GM23338 (cell line): ENCODE measurements at regions not wholly inside any gene's neighbourhood (a gene's known extent, or its start where the extent isn't known, plus 50 kb on each side); places are given as distances from the start of the nearest gene placed in this dataset.

Experiments
- ATAC-seq: fragments of 200-7000 bp; cut with Tn5 transposase; 3 replicates; pipeline ENCODE4 v1.9.1; 2020
- DNase-seq: peaks from one replicate; pipeline ENCODE4 v3.0.0-alpha.2; 2015; ENCODE audit warnings: low spot score
- H2AFZ ChIP-seq: fragments of 200-600 bp; sonication (generic); 2 replicates; pipeline ENCODE4 v1.8.0; 2016; ENCODE audit warnings: antibody characterized with exemption, mild to moderate bottlenecking, moderate library complexity
- H3F3A ChIP-seq: fragments of 200-600 bp; sonication (generic); replicated peaks from 2 replicates; pipeline ENCODE4 v1.8.0; 2017; ENCODE audit warnings: antibody characterized with exemption, mixed run types, low read depth
- H3K27ac ChIP-seq: fragments of 200-600 bp; sonication (generic); 2 replicates; pipeline ENCODE4 v1.6.1; 2016; ENCODE audit warnings: low read depth
- H3K27me3 ChIP-seq: fragments of 200-600 bp; sonication (generic); 2 replicates; pipeline ENCODE4 v1.8.0; 2016; ENCODE audit warnings: mild to moderate bottlenecking, mixed run types, moderate library complexity; ENCODE audit not compliant: insufficient read depth
- H3K36me3 ChIP-seq: fragments of 200-600 bp; sonication (generic); 2 replicates; pipeline ENCODE4 v1.8.0; 2016; ENCODE audit warnings: mild to moderate bottlenecking; ENCODE audit not compliant: insufficient read depth
- H3K4me1 ChIP-seq: fragments of 200-600 bp; sonication (generic); 2 replicates; pipeline ENCODE4 v1.8.0; 2016; ENCODE audit warnings: mild to moderate bottlenecking, moderate library complexity; ENCODE audit not compliant: insufficient read depth
- H3K4me2 ChIP-seq: fragments of 200-600 bp; sonication (generic); 2 replicates; pipeline ENCODE4 v1.7.1; 2017; ENCODE audit warnings: mixed run types
- H3K4me3 ChIP-seq: fragments of 200-600 bp; sonication (generic); 2 replicates; pipeline ENCODE4 v1.6.1; 2016; ENCODE audit warnings: mixed run types
- H3K79me2 ChIP-seq: fragments of 200-600 bp; sonication (generic); replicated peaks from 2 replicates; pipeline ENCODE4 v1.8.0; 2017; ENCODE audit warnings: mild to moderate bottlenecking; ENCODE audit not compliant: insufficient read depth
- H3K9me2 ChIP-seq: fragments of 200-600 bp; sonication (generic); 2 replicates; pipeline ENCODE4 v1.8.0; 2017; ENCODE audit not compliant: insufficient read depth
- H4K20me1 ChIP-seq: fragments of 200-600 bp; sonication (generic); replicated peaks from 2 replicates; pipeline ENCODE4 v1.8.0; 2017; ENCODE audit warnings: mild to moderate bottlenecking; ENCODE audit not compliant: insufficient read depth
- H3K27ac Mint-ChIP-seq: 2 replicates; pipeline ENCODE4 v1.8.0; 2020; ENCODE audit warnings: inconsistent platforms, mild to moderate bottlenecking, moderate library complexity, mixed read lengths
- H3K27me3 Mint-ChIP-seq: 3 replicates; pipeline ENCODE4 v1.8.0; 2022; ENCODE audit warnings: low read depth, mild to moderate bottlenecking, moderate library complexity, mixed read lengths, inconsistent platforms; ENCODE audit not compliant: insufficient read depth, poor library complexity
- H3K36me3 Mint-ChIP-seq: 3 replicates; pipeline ENCODE4 v1.8.0; 2021; ENCODE audit warnings: low read depth, mild to moderate bottlenecking, inconsistent platforms, moderate library complexity, mixed read lengths
- H3K4me1 Mint-ChIP-seq: 3 replicates; pipeline ENCODE4 v1.8.0; 2020; ENCODE audit warnings: mild to moderate bottlenecking, inconsistent platforms, mixed read lengths
- H3K4me3 Mint-ChIP-seq: 3 replicates; pipeline ENCODE4 v1.8.0; 2021; ENCODE audit warnings: moderate library complexity, mild to moderate bottlenecking, inconsistent platforms, mixed read lengths
- H3K9me3 Mint-ChIP-seq: 3 replicates; pipeline ENCODE4 v1.8.0; 2020; ENCODE audit warnings: moderate library complexity, mild to moderate bottlenecking, inconsistent platforms, mixed read lengths
- REST ChIP-seq: IDR thresholded peaks from one replicate; pipeline ENCODE4 v1.6.1; 2018; ENCODE audit warnings: antibody characterized with exemption; ENCODE audit not compliant: unreplicated experiment
- STAT1 ChIP-seq: IDR thresholded peaks from one replicate; pipeline ENCODE4 v1.6.1; 2016; ENCODE audit warnings: antibody characterized with exemption; ENCODE audit not compliant: unreplicated experiment
- ZNF331 ChIP-seq: fragments of 250-450 bp; sonication (Bioruptor Pico); IDR thresholded peaks from 2 replicates; pipeline ENCODE4 v1.5.0; 2020; ENCODE audit warnings: low read depth, mild to moderate bottlenecking, moderate library complexity
- ZNF462 ChIP-seq: fragments of 250-450 bp; sonication (Bioruptor Pico); IDR thresholded peaks from 2 replicates; pipeline ENCODE4 v1.5.0; 2020; ENCODE audit warnings: mild to moderate bottlenecking, moderate library complexity

- peak; percentile 53; the same call in 1 of the 2 replicates for TF ChIP-seq ZNF462 (CRISPR knock-in tag)
- TF ChIP-seq ZNF331 (CRISPR knock-in tag): no peak
- no peak for TF ChIP-seq REST
These were observed 160.4 kb downstream of the HLX start (continued) for GRCh38 chr1:221039616-221040015.

GRCh38 chr1:221040101-221040500 lies 160.9 kb downstream of the HLX start:
- DNase-seq (no peak), ATAC-seq (no peak)
- Histone ChIP-seq H3K4me3 (no peak overlapping the region), H3K27ac (no peak overlapping the region), H3K27me3 (no peaks in the 10 kb centered on the region), H3K9me2 (0 out of 2 replicates have a peak, but pooled peaks cover 7% of the 10 kb centered on the region), H3K4me1 (peaks cover 3% of the 10 kb centered on the region; the same call in 1 of the 2 replicates), H3K79me2 (no peaks in the 10 kb centered on the region), H3F3A (no peaks in the 10 kb centered on the region), H3K4me2 (no peak overlapping the region), H2AFZ (no peak overlapping the region), H4K20me1 (no peaks in the 10 kb centered on the region), H3K36me3 (no peaks in the 10 kb centered on the region)
- Mint-ChIP-seq H3K27ac (no peak overlapping the region), H3K9me3 (no peaks in the 10 kb centered on the region), H3K27me3 (no peaks in the 10 kb centered on the region), H3K4me3 (no peak overlapping the region), H3K36me3 (no peaks in the 10 kb centered on the region), H3K4me1 (peaks cover 13% of the 10 kb centered on the region)
- TF ChIP-seq STAT1: no peak
